Ovary (tissue), 3 donors: ENCODE measurements at regions not wholly inside any gene's neighbourhood (a gene's known extent, or its start where the extent isn't known, plus 50 kb on each side); places are given as distances from the start of the nearest gene placed in this dataset.

ENCODE experiments used
- CTCF ChIP-seq, 3 donors: fragments of 450-650 bp in 2 of 3; fragments of 200-600 bp in 1 of 3; IDR thresholded peaks; one replicate each; pipeline versions ENCODE4 v1.5.1 to v1.8.0; 2016 to 2022; ENCODE audit warnings: antibody characterized with exemption in 3 of 3, mild to moderate bottlenecking in 1 of 3
- EP300 ChIP-seq: sonication (generic); formaldehyde crosslinking; IDR thresholded peaks from one replicate; pipeline ENCODE4 v1.6.1; 2017; ENCODE audit warnings: antibody characterized with exemption
- donor health status: DM: no; HTN: no; CAD: no.

DNA sequence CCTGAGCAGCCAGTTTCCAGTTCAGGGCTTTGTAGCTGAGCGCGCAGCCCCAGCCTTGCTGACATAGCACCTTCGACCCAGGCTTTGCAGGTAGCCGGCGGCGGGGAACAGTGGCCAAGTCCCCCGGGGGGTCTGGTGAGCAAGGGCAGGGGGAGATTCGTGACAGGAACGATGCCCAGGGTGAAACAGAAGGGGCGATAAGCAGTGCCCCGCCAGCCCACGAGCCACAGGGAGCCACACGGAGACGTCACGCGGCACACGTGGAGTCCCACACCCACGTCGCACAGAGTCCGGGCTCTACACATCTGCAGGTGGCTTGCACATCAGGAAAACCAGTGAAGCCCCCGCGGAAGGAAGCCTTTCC, 127.2 kb downstream of the SOX1 start:
- TF ChIP-seq EP300 (no peak), CTCF (IDR thresholded peaks at IDR 0.05) (no peak)
